ENCODE measurements at regions not wholly inside any gene's neighbourhood (a gene's known extent, or its start where the extent isn't known, plus 50 kb on each side); places are given as distances from the start of the nearest gene placed in this dataset.

DNA sequence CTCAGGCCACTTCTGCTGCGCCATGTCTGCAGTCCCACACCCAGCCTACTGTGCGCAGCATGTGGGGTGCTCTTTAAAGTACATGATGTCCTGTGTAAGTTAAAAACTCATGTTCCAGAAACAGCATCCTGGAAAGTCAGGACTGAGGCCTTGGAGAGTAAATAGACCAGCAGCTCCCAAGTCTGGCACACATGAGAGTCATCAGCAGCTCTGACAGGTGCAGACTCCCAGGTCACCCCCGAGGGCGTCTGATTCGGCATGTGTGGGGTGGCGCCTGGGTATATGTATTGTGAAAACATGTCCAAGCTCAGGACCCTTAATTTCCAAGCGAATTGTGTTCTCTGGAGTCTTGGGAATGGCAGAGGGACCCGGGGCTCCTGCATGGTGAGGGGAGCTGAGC lies 120.1 kb upstream of the RUNX3 start:
- no peak for TF ChIP-seq CHD4 (IDR thresholded peaks at IDR 0.05; ENCODE audit: borderline replicate concordance)
- TF ChIP-seq POLR2A (IDR thresholded peaks at IDR 0.05; ENCODE audit: low read length), result no peak
- TF ChIP-seq, protein P1, sequence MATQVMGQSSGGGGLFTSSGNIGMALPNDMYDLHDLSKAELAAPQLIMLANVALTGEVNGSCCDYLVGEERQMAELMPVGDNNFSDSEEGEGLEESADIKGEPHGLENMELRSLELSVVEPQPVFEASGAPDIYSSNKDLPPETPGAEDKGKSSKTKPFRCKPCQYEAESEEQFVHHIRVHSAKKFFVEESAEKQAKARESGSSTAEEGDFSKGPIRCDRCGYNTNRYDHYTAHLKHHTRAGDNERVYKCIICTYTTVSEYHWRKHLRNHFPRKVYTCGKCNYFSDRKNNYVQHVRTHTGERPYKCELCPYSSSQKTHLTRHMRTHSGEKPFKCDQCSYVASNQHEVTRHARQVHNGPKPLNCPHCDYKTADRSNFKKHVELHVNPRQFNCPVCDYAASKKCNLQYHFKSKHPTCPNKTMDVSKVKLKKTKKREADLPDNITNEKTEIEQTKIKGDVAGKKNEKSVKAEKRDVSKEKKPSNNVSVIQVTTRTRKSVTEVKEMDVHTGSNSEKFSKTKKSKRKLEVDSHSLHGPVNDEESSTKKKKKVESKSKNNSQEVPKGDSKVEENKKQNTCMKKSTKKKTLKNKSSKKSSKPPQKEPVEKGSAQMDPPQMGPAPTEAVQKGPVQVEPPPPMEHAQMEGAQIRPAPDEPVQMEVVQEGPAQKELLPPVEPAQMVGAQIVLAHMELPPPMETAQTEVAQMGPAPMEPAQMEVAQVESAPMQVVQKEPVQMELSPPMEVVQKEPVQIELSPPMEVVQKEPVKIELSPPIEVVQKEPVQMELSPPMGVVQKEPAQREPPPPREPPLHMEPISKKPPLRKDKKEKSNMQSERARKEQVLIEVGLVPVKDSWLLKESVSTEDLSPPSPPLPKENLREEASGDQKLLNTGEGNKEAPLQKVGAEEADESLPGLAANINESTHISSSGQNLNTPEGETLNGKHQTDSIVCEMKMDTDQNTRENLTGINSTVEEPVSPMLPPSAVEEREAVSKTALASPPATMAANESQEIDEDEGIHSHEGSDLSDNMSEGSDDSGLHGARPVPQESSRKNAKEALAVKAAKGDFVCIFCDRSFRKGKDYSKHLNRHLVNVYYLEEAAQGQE (IDR thresholded peaks at IDR 0.05), result no peak
- TF ChIP-seq, protein P2, sequence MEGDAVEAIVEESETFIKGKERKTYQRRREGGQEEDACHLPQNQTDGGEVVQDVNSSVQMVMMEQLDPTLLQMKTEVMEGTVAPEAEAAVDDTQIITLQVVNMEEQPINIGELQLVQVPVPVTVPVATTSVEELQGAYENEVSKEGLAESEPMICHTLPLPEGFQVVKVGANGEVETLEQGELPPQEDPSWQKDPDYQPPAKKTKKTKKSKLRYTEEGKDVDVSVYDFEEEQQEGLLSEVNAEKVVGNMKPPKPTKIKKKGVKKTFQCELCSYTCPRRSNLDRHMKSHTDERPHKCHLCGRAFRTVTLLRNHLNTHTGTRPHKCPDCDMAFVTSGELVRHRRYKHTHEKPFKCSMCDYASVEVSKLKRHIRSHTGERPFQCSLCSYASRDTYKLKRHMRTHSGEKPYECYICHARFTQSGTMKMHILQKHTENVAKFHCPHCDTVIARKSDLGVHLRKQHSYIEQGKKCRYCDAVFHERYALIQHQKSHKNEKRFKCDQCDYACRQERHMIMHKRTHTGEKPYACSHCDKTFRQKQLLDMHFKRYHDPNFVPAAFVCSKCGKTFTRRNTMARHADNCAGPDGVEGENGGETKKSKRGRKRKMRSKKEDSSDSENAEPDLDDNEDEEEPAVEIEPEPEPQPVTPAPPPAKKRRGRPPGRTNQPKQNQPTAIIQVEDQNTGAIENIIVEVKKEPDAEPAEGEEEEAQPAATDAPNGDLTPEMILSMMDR (IDR thresholded peaks at IDR 0.05), result no peak

Data from A549 (cell line).